Neural progenitor cell (in vitro differentiated cells): ENCODE measurements at regions not wholly inside any gene's neighbourhood (a gene's known extent, or its start where the extent isn't known, plus 50 kb on each side); places are given as distances from the start of the nearest gene placed in this dataset.

Experiments
- CTCF ChIP-seq: fragments of 200-600 bp; sonication (generic); IDR thresholded peaks from 2 replicates; pipeline ENCODE4 v1.5.1; 2017; ENCODE audit warnings: antibody characterized with exemption, mild to moderate bottlenecking
- EZH2 ChIP-seq: fragments of 200-600 bp; sonication (generic); IDR thresholded peaks from 2 replicates; pipeline ENCODE4 v1.6.1; 2017; ENCODE audit warnings: antibody characterized with exemption, mild to moderate bottlenecking, moderate library complexity

GRCh38 chr6:82691997-82692396 lies 328.4 kb downstream of the TPBG start:
- TF ChIP-seq EZH2, result no peak
- no peak for TF ChIP-seq CTCF
